Stimulated activated CD4-positive, alpha-beta T cell treated with anti-CD3 and anti-CD28 coated beads, TNF-alpha, amount 100 ng/mL, for 24 hours (primary cell): ENCODE measurements at regions not wholly inside any gene's neighbourhood (a gene's known extent, or its start where the extent isn't known, plus 50 kb on each side); places are given as distances from the start of the nearest gene placed in this dataset.

Experiments used
- DNase-seq, 3 experiments: peaks; one replicate each; pipeline ENCODE4 v3.0.0-alpha.2; 2020; ENCODE audit warnings: low read depth in 3 of 3

GRCh38 chr6:44678252-44678935 is 290.9 kb downstream of the CDC5L start:
- DNase-seq = no peak

- no peak for DNase-seq
These were observed 292.1 kb downstream of the CDC5L start for GRCh38 chr6:44679438-44680201.

- DNase-seq = no peak
These were observed 292.8 kb downstream of the CDC5L start for GRCh38 chr6:44680202-44680720.

GRCh38 chr6:44681761-44682160 is 294.3 kb downstream of the CDC5L start:
- DNase-seq = no peak

GRCh38 chr6:44682280-44682679 is 294.8 kb downstream of the CDC5L start:
- DNase-seq = no peak

GRCh38 chr6:44682987-44683779 is 295.7 kb downstream of the CDC5L start:
- DNase-seq = no peak

GRCh38 chr6:44685213-44685612 is 297.7 kb downstream of the CDC5L start:
- DNase-seq = no peak

GRCh38 chr6:44696099-44696498 is 308.6 kb downstream of the CDC5L start:
- no peak for DNase-seq

GRCh38 chr6:44696686-44697085 is 309.2 kb downstream of the CDC5L start:
- DNase-seq = no peak

GRCh38 chr6:44697327-44697726 is 309.8 kb downstream of the CDC5L start:
- no peak for DNase-seq

- no peak for DNase-seq
These were observed 311.1 kb downstream of the CDC5L start for GRCh38 chr6:44698602-44699001.

GRCh38 chr6:44699082-44699481 is 311.6 kb downstream of the CDC5L start:
- no peak for DNase-seq

- no peak for DNase-seq
These were observed 312.3 kb downstream of the CDC5L start for GRCh38 chr6:44699851-44700250.

GRCh38 chr6:44700422-44700821 is 312.9 kb downstream of the CDC5L start:
- no peak for DNase-seq

GRCh38 chr6:44701038-44701636 is 313.6 kb downstream of the CDC5L start:
- DNase-seq = no peak

GRCh38 chr6:44701637-44702101 is 314.2 kb downstream of the CDC5L start:
- DNase-seq = no peak

- no peak for DNase-seq
These were observed 314.8 kb downstream of the CDC5L start for GRCh38 chr6:44702292-44702691.

- peak in 2 of 3 experiments; percentile 13 to 14 for DNase-seq
These were observed 317.0 kb downstream of the CDC5L start for GRCh38 chr6:44704240-44705150.

GRCh38 chr6:44705596-44705995 is 318.1 kb downstream of the CDC5L start:
- no peak for DNase-seq

GRCh38 chr6:44706011-44706410 is 318.5 kb downstream of the CDC5L start:
- no peak for DNase-seq

- DNase-seq = no peak
These were observed 320.7 kb downstream of the CDC5L start for GRCh38 chr6:44708208-44708607.
